Activated B cell treated with CpG ODN at 0.5 μM for 24 hours (primary cell): ENCODE measurements at regions not wholly inside any gene's neighbourhood (a gene's known extent, or its start where the extent isn't known, plus 50 kb on each side); places are given as distances from the start of the nearest gene placed in this dataset.

ENCODE experiments used
- ATAC-seq: fragments of 200-7000 bp; cut with Tn5 transposase; one replicate; pipeline ENCODE4 v1.10.0; 2021; ENCODE audit warnings: low read depth, mild to moderate bottlenecking, moderate library complexity
- CTCF ChIA-PET: fragments of 350-600 bp; sonication (Branson Sonifier 250); formaldehyde crosslinking; loops from one replicate; lab custom pipeline; 2021; ENCODE audit warnings: antibody characterized with exemption; lab: Charles Lee
- POLR2A ChIA-PET: fragments of 350-600 bp; sonication (Branson Sonifier 250); formaldehyde crosslinking; loops from one replicate; lab custom pipeline; 2021; ENCODE audit warnings: antibody characterized with exemption; lab: Charles Lee
- DNase-seq: peaks from one replicate; pipeline ENCODE4 v3.0.0; 2022
- H3K27ac Mint-ChIP-seq: one replicate; pipeline ENCODE4 v1.8.0; 2020; ENCODE audit warnings: mixed read lengths
- H3K27me3 Mint-ChIP-seq: one replicate; pipeline ENCODE4 v1.8.0; 2021; ENCODE audit warnings: mixed read lengths
- H3K36me3 Mint-ChIP-seq: one replicate; pipeline ENCODE4 v1.8.0; 2021; ENCODE audit warnings: low read depth, mixed read lengths
- H3K4me1 Mint-ChIP-seq: one replicate; pipeline ENCODE4 v1.8.0; 2021; ENCODE audit warnings: mixed read lengths
- H3K4me3 Mint-ChIP-seq: one replicate; pipeline ENCODE4 v1.8.0; 2020; ENCODE audit warnings: mild to moderate bottlenecking, mixed read lengths
- H3K9me3 Mint-ChIP-seq: one replicate; pipeline ENCODE4 v1.8.0; 2020; ENCODE audit warnings: mixed read lengths
- intact Hi-C: fragments of 100-400 bp; cut with micrococcal nuclease; formaldehyde crosslinking; loops from one replicate; pipeline ENCODE4 v1.15.1; 2024
- TF ChIP-seq, protein P1 (sequence below): fragments of 200-600 bp; IDR thresholded peaks from one replicate; pipeline ENCODE4 v1.8.0; 2022; ENCODE audit warnings: antibody characterized with exemption, mild to moderate bottlenecking

- CTCF ChIA-PET: interaction anchor here (1.0 to 2.3 kb wide), 2 partner anchors 140 to 206 kb away, joined by 3 to 10 read pairs; no protein-coding TSS in a partner anchor
- no peaks in the 10 kb centered on the region for H3K9me3 Mint-ChIP-seq
- ATAC-seq (no peak), DNase-seq (no peak)
- no peaks in the 10 kb centered on the region for H3K36me3 Mint-ChIP-seq
- peaks cover 10% of the 10 kb centered on the region for H3K27me3 Mint-ChIP-seq
- intact Hi-C loops: no loop called here
- no peak overlapping the region for H3K27ac Mint-ChIP-seq
- TF ChIP-seq, protein P1, sequence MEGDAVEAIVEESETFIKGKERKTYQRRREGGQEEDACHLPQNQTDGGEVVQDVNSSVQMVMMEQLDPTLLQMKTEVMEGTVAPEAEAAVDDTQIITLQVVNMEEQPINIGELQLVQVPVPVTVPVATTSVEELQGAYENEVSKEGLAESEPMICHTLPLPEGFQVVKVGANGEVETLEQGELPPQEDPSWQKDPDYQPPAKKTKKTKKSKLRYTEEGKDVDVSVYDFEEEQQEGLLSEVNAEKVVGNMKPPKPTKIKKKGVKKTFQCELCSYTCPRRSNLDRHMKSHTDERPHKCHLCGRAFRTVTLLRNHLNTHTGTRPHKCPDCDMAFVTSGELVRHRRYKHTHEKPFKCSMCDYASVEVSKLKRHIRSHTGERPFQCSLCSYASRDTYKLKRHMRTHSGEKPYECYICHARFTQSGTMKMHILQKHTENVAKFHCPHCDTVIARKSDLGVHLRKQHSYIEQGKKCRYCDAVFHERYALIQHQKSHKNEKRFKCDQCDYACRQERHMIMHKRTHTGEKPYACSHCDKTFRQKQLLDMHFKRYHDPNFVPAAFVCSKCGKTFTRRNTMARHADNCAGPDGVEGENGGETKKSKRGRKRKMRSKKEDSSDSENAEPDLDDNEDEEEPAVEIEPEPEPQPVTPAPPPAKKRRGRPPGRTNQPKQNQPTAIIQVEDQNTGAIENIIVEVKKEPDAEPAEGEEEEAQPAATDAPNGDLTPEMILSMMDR: no peak
- no peak overlapping the region for H3K4me3 Mint-ChIP-seq
- no peaks in the 10 kb centered on the region for H3K4me1 Mint-ChIP-seq
- POLR2A ChIA-PET: no interaction called here
Measured at GRCh38 chr10:2837674-2838073, 229.7 kb upstream of the PFKP start.

DNA sequence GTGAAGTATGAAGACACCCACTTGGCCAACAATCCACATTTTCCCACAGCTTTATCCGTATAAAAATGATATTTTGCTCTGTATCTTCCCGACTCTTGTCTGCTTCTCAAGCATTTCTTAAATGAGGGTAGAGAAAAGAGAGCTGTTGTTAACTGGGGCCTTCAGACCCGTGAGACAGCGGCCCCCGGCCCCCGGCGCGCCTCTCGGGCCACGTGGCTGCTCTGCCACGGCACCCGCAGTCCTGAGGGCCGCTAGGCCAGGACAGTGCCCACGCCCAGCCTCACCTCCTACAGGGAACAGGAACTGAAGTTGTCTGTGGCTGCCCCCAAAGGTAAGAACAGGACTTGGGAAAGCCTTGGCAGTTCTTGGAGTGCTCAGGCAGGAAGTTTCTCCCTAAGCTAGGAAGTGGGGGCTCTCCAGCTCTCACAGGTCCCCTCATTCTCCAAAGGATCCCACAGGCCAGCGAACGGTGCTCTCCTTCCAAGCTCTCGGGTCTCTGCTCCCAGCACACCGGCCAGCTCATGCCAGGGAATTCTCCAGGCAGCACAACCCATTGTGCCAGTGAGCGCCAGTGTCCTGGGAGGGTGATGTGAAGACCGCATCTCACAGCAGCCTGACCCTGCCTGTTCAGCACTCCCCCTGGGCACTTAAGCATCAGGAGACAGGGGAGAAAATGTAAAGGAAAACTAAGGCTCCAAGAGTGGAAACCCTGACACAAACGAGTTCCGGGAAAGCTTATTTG is 230.3 kb upstream of the PFKP start:
- H3K4me3 Mint-ChIP-seq: no peak overlapping the region
- no peak overlapping the region for H3K27ac Mint-ChIP-seq
- peaks cover 10% of the 10 kb centered on the region for H3K27me3 Mint-ChIP-seq
- no peak for ATAC-seq
- no peaks in the 10 kb centered on the region for H3K36me3 Mint-ChIP-seq
- TF ChIP-seq, protein P1: no peak
- H3K9me3 Mint-ChIP-seq: no peaks in the 10 kb centered on the region
- CTCF ChIA-PET: interaction anchor here (2.3 kb wide), 1 partner anchor 207 kb away, joined by 10 read pairs; no protein-coding TSS in a partner anchor
- H3K4me1 Mint-ChIP-seq: no peaks in the 10 kb centered on the region
- POLR2A ChIA-PET: no interaction called here
- intact Hi-C loops: no loop called here
- DNase-seq: no peak

DNA sequence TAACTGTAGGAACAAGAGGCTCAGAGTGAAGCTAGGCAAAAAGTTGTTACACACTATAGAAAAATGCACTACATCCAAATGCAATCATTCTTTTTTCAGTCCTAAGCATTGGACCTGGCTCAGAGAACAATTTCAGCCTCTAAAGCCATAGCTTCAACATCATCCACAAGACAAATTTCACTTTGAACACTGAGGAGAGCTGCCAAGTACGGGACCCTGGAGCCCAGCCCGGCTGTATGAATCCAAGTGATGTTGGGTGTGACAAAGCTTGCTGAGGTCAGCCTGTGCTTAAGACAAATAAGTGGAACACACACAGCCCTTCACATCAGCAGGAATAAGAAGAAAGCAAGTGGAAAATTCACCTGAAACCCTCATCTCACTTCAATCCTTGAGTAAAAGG is 233.1 kb upstream of the PFKP start:
- H3K36me3 Mint-ChIP-seq: no peaks in the 10 kb centered on the region
- ChIA-PET POLR2A (no interaction called here), CTCF (no interaction called here)
- intact Hi-C loops: no loop called here
- no peak overlapping the region for H3K4me3 Mint-ChIP-seq
- no peak for DNase-seq
- H3K9me3 Mint-ChIP-seq: no peaks in the 10 kb centered on the region
- H3K27ac Mint-ChIP-seq: no peak overlapping the region
- TF ChIP-seq, protein P1: no peak
- no peaks in the 10 kb centered on the region for H3K4me1 Mint-ChIP-seq
- peaks cover 6% of the 10 kb centered on the region for H3K27me3 Mint-ChIP-seq
- no peak for ATAC-seq

DNA sequence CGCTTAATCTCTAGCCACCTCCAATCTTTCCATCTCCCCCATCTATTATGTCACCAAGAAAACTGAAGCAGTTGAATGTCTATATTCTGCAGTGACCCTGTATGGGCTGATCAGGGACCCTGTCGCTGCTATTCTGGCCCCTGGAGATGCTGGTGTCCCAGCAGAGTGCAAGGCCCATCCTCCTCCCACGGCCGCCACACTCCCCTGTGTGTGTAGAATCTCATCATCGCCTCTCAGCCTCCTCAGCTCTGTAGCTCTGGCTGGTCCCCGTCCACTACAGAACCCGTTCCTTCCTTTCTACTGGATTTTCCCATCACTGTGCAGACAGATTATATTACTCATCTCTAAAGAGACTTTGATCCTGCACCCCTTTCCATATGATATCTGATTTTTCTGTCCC is 235.8 kb upstream of the PFKP start:
- Mint-ChIP-seq H3K36me3 (no peaks in the 10 kb centered on the region), H3K4me3 (no peak overlapping the region), H3K9me3 (peaks cover 6% of the 10 kb centered on the region), H3K4me1 (no peaks in the 10 kb centered on the region), H3K27ac (no peak overlapping the region), H3K27me3 (no peaks in the 10 kb centered on the region)
- ChIA-PET POLR2A (no interaction called here), CTCF (no interaction called here)
- ATAC-seq (no peak), DNase-seq (no peak)
- intact Hi-C loops: no loop called here
- TF ChIP-seq, protein P1: no peak

- no peak overlapping the region for H3K4me3 Mint-ChIP-seq
- peaks cover 6% of the 10 kb centered on the region for H3K9me3 Mint-ChIP-seq
- intact Hi-C loops: no loop called here
- peaks cover 3% of the 10 kb centered on the region for H3K27me3 Mint-ChIP-seq
- DNase-seq: no peak
- no peaks in the 10 kb centered on the region for H3K4me1 Mint-ChIP-seq
- no peak for ATAC-seq
- no peaks in the 10 kb centered on the region for H3K36me3 Mint-ChIP-seq
- H3K27ac Mint-ChIP-seq: no peak overlapping the region
- POLR2A ChIA-PET: no interaction called here
- CTCF ChIA-PET: no interaction called here
- TF ChIP-seq, protein P1: no peak
Measured at GRCh38 chr10:2828741-2829140, 238.6 kb upstream of the PFKP start.
